SKM-1 (cell line): ENCODE measurements at regions not wholly inside any gene's neighbourhood (a gene's known extent, or its start where the extent isn't known, plus 50 kb on each side); places are given as distances from the start of the nearest gene placed in this dataset.
"Not testable (repeated sequence)": the region's sequence is repeated elsewhere in the genome, so short reads cannot be mapped to it uniquely, and the experiment has no call there.

Experiments
- DNase-seq: peaks from one replicate; lab custom pipeline; 2025; ENCODE audit not compliant: unreplicated experiment; lab: John Stamatoyannopoulos, UW

GRCh38 chr2:237240252-237240651, 154.6 kb downstream of the COPS8 start:
- no peak for DNase-seq

GRCh38 chr2:237240868-237241267, 155.2 kb downstream of the COPS8 start:
- DNase-seq: not testable (repeated sequence)

- no peak for DNase-seq
These were observed 156.4 kb downstream of the COPS8 start for GRCh38 chr2:237242091-237242536.

DNA sequence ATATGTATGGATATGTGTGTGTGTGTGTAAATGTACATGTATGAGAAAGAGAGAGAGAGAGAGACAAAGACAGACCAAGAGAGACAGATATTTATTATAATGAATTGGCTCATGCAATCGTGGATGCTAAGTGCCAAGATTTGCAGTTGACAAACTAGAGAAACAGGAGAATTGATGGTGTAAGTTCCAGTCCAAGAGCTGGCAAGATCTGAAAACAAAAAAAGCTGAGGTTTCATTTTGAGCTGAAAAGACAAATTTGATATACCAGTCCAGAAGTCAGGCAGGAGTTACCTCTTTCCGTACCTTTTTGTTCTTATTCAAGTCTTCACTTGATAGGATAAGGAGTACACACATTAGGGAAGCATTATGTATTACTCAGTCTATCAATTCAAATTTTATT, 157.8 kb downstream of the COPS8 start:
- no peak for DNase-seq

DNA sequence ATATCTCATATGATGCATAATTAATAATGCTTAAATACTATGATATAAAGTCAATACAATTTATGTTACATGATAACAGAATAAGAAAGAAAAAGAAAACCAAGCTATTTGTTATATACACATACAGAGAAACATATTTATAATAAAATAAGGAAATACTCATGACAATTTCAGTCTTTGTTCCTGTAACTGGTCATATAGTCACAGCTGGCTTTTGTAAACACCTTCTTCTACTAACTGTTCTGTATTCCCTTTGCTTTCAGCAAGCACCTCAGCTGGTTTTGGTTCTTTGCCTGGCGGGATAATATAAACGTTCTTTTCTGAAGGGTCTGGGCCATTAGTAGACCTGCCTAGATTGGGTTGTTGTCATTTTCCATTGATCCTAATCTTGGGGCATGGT, 158.5 kb downstream of the COPS8 start:
- no peak for DNase-seq

DNA sequence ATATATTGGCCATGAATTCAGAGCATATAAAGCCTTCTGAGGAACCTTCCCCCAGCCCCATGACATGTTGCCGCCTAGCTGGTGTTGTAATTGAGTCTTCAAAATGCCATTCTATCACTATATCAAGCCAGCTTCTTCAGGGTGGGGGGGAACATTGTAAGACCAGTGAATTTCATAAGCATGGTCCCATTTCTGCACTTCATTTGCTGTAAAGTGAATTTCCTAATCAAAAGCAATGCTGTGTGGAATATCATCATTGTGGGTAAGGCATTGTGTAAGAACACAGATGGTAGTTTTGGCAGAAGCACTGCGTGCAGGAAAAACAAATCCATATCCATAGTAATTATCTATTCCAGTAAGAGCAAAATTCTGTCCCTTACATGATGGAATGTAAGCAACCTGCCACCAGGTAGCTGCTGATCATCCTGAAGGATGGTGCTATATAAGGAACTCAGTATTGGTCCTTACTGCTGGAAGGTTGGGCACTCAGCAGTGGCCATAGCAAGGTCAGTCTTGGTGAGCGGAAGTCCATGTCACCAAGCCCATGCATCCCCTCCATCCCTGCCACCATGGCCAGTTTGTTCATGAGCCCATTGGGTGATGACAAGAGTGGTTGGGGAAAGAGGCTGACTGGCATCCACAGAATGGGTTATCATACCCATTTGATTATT, 159.4 kb downstream of the COPS8 start:
- DNase-seq: no peak

- no peak for DNase-seq
These were observed 163.4 kb downstream of the COL6A3 start for GRCh38 chr2:237250599-237250998.

DNA sequence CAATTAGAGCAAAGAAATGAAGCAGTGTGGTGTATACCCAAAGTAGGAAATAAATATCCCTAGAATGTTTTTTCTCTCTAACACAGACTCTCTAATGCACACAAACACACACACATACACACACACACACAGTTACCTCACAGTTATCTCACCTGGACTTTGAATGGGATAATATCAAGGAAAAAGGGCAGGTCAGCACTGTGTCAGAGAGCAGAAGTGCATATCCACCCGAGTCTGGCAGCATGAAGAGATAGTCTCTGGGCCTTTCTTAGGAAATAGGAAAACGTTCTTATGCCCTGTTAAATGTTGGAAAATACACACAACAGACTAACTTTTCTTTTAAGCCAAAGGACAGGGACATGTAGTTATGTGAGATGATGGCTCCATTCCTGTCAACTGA, 162.0 kb downstream of the COL6A3 start:
- DNase-seq: no peak

DNA sequence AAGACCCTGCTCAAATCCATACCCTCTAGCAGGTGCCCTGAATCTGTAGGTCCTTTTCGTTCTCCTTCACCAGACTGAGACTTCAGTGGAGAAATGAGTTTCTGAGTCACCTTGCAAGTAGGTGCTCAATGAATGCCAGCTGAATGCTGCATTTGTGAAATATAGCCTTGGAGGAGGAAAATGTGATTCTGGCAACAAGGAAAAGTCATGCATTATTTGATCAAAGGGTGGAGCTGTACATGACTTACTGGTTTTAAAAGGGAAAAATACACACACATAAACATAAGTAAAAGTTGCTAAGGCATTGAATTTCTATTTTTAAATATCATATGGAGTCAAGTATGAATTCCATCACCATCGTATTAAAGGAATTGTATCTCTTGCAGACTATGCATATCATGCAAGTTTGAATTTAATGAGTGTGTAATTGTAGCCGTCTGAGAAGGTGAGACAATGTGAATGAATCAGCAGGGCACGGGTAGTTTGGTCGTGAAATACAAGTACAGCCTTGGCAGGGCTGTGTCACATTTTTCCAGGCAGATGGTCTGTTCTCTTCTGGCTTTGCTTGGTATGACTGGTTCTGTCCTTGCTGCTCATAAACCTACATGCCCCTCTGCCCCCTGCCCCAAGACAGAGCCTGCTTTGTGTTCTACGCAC, 160.8 kb downstream of the COL6A3 start:
- no peak for DNase-seq

DNA sequence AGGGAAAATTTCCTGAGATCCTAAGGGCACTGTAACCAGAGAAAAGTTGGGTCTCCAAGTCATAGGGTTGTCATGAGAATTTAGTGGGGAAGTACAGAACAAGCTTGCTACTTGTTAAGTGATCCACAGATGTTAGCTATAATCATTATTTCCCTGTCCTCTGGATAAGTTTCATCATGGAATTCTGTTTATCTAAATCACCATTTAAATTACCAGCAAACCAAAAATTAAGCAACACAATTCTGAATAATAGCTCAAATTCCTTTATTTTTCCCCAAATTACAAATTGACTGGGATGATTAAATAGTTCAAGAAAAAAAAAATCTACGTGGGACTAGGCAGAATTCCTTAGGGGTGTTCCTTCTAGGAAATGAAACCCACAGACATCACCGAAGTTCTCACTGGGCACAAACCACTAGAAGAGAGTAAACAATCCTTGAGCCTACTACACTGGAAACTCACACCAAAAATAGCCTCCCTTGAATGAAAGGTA, 159.5 kb downstream of the COL6A3 start:
- DNase-seq: no peak

- no peak for DNase-seq
These were observed 158.9 kb downstream of the COL6A3 start for GRCh38 chr2:237254911-237255578.

DNA sequence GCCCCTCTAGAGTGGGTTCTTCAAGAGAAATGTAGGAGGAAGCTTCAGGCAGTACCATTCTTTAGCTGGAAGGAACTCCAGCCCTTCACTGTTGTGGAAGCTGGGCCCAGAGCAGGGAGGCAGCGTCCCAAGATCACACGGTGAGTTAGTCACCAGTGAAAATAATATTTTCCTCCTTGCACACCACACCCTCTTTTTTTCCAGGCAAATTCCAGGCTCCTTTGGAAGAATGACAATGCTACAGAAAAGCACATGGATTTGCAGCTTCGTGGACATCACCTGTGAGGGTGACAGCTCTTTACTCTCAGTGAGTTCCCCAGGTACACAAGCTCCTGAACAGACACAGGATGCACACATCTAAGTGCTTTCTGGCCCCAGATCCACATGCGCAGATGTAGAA, 157.1 kb downstream of the COL6A3 start:
- no peak for DNase-seq

GRCh38 chr2:237257471-237257951, 156.5 kb downstream of the COL6A3 start:
- no peak for DNase-seq

- no peak for DNase-seq
These were observed 155.8 kb downstream of the COL6A3 start for GRCh38 chr2:237258116-237258515.

DNA sequence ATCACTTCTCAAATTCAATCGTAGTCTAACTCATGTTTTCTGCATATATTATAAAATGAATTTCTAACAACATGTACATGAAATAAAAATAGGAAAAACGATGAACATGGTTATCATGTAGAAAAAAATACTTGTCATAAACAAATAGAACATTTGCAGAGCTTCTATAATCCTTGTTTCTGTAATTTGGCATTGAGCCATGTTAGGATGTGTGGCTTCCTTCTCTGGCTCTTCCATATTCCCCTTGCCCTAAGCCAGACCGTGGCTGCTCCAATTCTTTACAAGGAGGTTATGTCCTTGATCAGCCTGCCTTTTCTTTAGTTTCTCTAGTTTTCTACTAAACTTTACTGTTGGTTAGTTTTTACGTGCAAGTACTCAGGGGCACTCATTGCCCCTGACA, 155.3 kb downstream of the COL6A3 start:
- DNase-seq: no peak

DNA sequence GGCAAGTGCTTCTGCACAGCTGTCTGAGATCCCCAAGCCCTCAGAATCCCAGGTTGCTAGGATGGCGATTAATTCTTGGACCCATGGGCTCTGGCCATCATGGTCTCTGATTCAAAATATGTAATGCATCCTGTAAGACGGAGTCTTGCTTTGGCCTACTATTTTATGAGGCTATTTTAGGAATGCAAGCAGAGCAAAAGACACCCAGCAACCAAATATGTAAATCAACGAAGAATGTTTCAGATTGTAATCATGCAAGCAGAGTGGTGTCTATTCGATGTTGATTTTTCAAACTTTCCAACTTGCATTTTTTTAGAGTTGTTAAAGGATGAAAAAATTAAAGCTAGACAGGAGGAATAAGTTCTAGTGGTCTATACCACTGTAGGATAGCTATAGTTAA, 154.8 kb downstream of the COL6A3 start:
- DNase-seq: no peak

DNA sequence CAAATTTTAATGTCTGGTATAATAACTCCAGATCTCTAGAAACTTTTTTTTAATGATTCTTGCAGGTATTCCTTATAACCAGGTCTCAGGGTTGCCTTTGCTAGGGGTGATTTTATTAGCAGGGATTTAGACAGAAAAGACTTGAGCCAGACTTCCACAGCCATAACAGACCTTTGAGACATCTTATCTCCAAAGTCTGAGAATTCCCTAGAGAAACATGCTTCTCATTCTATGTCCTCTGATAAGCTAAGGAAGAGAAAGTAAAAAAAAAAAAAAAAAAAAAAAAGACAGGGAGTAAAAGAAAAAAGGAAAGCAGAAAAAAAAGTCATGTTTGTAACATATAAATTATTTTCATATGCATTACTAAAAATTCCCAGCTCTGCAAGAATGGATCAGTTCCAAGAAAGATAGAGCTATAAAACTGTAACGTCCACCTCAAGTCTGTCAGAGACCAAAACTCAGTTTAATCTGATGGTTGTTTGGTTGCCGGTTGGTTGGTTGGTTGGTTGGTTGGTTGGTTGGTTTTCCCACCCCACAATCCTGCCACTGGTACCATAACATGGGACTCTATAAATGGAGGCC, 153.8 kb downstream of the COL6A3 start:
- DNase-seq: no peak

DNA sequence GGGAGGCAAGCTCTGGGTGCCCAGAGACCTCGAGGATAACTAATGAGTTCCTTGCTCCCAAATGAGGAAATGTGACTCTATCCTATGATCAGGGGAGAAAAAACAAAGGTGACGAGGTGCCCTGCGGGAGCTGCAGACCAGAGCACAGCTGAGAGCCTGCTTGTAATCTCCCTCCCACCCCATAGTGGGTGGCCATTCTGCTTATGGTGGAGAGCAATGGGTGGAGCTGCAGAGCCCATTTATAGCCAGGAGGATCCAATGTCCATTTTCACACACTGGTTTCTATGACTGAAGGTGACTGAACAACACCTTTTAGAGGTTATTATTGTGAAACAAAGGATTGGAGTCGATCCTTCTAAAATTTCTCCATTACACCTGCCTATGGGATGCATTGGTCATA, 153.3 kb downstream of the COL6A3 start:
- DNase-seq: no peak

DNA sequence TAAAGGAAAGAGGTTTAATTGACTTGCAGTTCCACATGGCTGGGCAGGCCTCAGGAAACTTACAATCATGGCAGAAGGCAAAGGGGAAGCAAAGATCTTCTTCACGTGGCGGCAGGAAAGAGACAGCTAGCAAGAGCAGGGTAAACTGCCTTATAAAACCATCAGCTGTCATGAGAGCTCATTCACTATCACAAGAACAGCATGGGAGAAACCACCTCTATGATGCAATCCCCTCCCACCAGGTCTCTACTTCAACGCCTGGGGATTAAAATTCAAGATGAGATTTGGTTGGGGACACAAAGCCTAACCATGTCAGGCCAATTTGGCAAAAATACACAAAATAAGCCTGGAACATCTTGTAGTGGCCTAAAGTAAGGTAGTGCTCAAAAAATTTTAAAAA, 152.6 kb downstream of the COL6A3 start:
- DNase-seq: no peak

- DNase-seq: peak; percentile 3
These were observed 150.9 kb downstream of the COL6A3 start for GRCh38 chr2:237262838-237263771.
